Osteocyte (in vitro differentiated cells): ENCODE measurements at regions not wholly inside any gene's neighbourhood (a gene's known extent, or its start where the extent isn't known, plus 50 kb on each side); places are given as distances from the start of the nearest gene placed in this dataset.

Experiments used
- DNase-seq: peaks from one replicate; pipeline ENCODE4 v3.0.0; 2021; ENCODE audit warnings: mixed read lengths; ENCODE audit not compliant: unreplicated experiment; ENCODE audit errors: extremely low spot score
- H3K27ac Mint-ChIP-seq: one replicate; pipeline ENCODE4 v1.8.0; 2021; ENCODE audit warnings: mild to moderate bottlenecking, mixed read lengths; ENCODE audit not compliant: unreplicated experiment
- H3K27me3 Mint-ChIP-seq: one replicate; pipeline ENCODE4 v1.8.0; 2021; ENCODE audit warnings: mixed read lengths; ENCODE audit not compliant: unreplicated experiment
- H3K36me3 Mint-ChIP-seq: one replicate; pipeline ENCODE4 v1.8.0; 2021; ENCODE audit warnings: mixed read lengths; ENCODE audit not compliant: unreplicated experiment
- H3K4me1 Mint-ChIP-seq: one replicate; pipeline ENCODE4 v1.8.0; 2021; ENCODE audit warnings: mixed read lengths; ENCODE audit not compliant: unreplicated experiment
- H3K4me3 Mint-ChIP-seq: one replicate; pipeline ENCODE4 v1.8.0; 2021; ENCODE audit warnings: mild to moderate bottlenecking, moderate library complexity, mixed read lengths; ENCODE audit not compliant: unreplicated experiment
- H3K9me3 Mint-ChIP-seq: one replicate; pipeline ENCODE4 v1.8.0; 2021; ENCODE audit warnings: mixed read lengths; ENCODE audit not compliant: unreplicated experiment
- TF ChIP-seq, protein P1 (sequence below): fragments of 200-600 bp; sonication (generic); IDR thresholded peaks from 2 replicates; pipeline ENCODE4 v1.5.0; 2021; ENCODE audit warnings: antibody characterized with exemption, mild to moderate bottlenecking, moderate library complexity

DNA sequence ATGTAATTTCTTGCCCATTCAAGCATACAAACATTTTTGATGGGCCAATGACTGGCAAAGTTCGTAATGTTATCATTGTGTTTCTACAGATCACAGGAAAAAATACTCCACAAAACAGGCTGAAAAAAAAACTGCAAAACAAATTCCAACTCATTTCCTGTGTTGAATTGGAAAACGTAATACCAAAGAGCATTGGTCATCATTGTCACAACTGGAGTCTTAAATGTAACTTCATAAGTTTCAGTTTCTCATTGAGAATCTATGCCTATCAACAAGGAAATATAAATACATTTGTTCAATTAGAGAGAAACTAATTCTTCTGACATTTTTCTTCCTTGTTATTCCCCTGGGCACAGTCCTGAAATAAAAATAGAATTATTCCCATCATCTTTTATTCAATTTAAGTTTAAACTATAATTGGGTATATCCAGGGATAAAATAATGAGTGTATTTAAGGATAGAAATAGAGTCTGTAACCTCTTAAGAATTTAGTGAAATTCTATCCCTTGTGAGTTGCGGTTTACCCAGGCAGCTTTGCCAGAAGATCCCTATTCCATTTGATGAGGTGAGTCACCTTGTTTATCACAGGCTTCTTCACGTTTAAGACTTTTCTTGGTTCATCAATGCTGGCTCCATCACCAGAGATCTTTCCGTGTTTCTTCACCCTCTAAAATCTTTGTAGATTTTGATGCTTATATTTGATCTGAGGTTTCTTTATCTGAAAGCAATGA lies 112.7 kb upstream of the ITGA1 start:
- DNase-seq = no peak
- TF ChIP-seq, protein P1, sequence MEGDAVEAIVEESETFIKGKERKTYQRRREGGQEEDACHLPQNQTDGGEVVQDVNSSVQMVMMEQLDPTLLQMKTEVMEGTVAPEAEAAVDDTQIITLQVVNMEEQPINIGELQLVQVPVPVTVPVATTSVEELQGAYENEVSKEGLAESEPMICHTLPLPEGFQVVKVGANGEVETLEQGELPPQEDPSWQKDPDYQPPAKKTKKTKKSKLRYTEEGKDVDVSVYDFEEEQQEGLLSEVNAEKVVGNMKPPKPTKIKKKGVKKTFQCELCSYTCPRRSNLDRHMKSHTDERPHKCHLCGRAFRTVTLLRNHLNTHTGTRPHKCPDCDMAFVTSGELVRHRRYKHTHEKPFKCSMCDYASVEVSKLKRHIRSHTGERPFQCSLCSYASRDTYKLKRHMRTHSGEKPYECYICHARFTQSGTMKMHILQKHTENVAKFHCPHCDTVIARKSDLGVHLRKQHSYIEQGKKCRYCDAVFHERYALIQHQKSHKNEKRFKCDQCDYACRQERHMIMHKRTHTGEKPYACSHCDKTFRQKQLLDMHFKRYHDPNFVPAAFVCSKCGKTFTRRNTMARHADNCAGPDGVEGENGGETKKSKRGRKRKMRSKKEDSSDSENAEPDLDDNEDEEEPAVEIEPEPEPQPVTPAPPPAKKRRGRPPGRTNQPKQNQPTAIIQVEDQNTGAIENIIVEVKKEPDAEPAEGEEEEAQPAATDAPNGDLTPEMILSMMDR = no peak
- H3K36me3 Mint-ChIP-seq = peaks cover 4% of the 10 kb centered on the region
- H3K27me3 Mint-ChIP-seq = no peaks in the 10 kb centered on the region
- no peak overlapping the region for H3K4me3 Mint-ChIP-seq
- peak overlapping the region; percentile 29 for H3K27ac Mint-ChIP-seq
- H3K4me1 Mint-ChIP-seq = peaks cover 24% of the 10 kb centered on the region
- H3K9me3 Mint-ChIP-seq = peaks cover 9% of the 10 kb centered on the region

DNA sequence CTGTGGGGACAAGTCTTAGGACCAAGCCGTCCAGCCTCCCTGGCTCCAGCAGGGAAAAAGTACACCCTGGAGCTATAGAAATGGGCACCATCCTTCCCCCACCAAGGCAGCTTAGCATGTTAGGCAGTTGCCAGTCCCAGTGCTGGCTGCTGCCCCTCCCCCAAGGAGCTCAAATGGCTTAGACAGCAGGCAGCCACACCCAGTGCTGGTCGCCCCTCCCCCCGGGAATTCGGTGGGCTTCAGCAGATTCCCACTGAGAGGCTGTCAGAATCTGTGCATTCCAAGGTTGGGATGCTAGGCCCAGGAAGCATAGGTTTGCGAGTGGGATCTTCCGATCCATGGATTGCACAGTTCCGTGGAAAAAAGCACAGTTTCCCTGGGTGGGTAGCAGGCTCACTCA lies 105.2 kb upstream of the ITGA1 start:
- no peak for DNase-seq
- TF ChIP-seq, protein P1 = no peak
- Mint-ChIP-seq H3K9me3 (peaks cover 14% of the 10 kb centered on the region), H3K27me3 (no peaks in the 10 kb centered on the region), H3K4me1 (peaks cover 29% of the 10 kb centered on the region), H3K27ac (peak overlapping the region; percentile 40), H3K4me3 (no peak overlapping the region), H3K36me3 (peaks cover 6% of the 10 kb centered on the region)

- H3K36me3 Mint-ChIP-seq = peaks cover 6% of the 10 kb centered on the region
- no peaks in the 10 kb centered on the region for H3K27me3 Mint-ChIP-seq
- peaks cover 17% of the 10 kb centered on the region for H3K9me3 Mint-ChIP-seq
- H3K4me1 Mint-ChIP-seq = peaks cover 31% of the 10 kb centered on the region
- H3K4me3 Mint-ChIP-seq = no peak overlapping the region
- TF ChIP-seq, protein P1 = no peak
- no peak for DNase-seq
- peak overlapping the region; percentile 25 for H3K27ac Mint-ChIP-seq
Observed at GRCh38 chr5:52684051-52684450, 103.7 kb upstream of the ITGA1 start.

DNA sequence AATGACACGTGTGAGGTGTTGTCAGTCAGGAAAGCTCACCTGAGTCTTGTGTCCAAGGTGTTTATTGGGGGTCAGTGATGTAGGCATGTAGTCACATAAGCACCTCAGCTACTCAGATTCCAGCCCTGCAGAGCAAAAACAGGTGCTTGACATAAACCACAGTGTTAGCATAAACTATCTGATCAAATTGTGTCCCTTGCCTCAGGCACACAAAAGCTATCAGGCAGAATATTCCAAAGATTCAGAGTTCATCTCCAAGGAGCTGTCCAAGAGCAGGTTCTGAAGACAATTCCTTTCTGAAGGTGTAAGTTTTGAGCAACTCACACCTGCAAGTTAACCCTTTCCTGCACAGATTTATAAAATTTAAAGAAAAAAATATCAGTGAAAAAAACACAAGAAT lies 102.2 kb upstream of the ITGA1 start:
- DNase-seq = no peak
- Mint-ChIP-seq H3K9me3 (peaks cover 3% of the 10 kb centered on the region), H3K27ac (no peak overlapping the region), H3K4me3 (no peak overlapping the region), H3K27me3 (no peaks in the 10 kb centered on the region), H3K4me1 (peaks cover 46% of the 10 kb centered on the region), H3K36me3 (no peaks in the 10 kb centered on the region)
- TF ChIP-seq, protein P1 = no peak

- TF ChIP-seq, protein P1 = no peak
- no peak overlapping the region for H3K4me3 Mint-ChIP-seq
- peaks cover 3% of the 10 kb centered on the region for H3K9me3 Mint-ChIP-seq
- no peaks in the 10 kb centered on the region for H3K36me3 Mint-ChIP-seq
- H3K27ac Mint-ChIP-seq = no peak overlapping the region
- peaks cover 50% of the 10 kb centered on the region for H3K4me1 Mint-ChIP-seq
- DNase-seq = no peak
- H3K27me3 Mint-ChIP-seq = no peaks in the 10 kb centered on the region
Observed at GRCh38 chr5:52685971-52686370, 101.7 kb upstream of the ITGA1 start.
